SK-N-MC (cell line): ENCODE measurements at regions not wholly inside any gene's neighbourhood (a gene's known extent, or its start where the extent isn't known, plus 50 kb on each side); places are given as distances from the start of the nearest gene placed in this dataset.

Experiments used
- EZH2 ChIP-seq: fragments of 200-600 bp; sonication (generic); IDR thresholded peaks from one replicate; pipeline ENCODE4 v1.6.1; 2017; ENCODE audit warnings: antibody characterized with exemption
- FOXP2 ChIP-seq: optimal IDR thresholded peaks from 2 replicates; pipeline ENCODE3; 2011; ENCODE audit warnings: mild to moderate bottlenecking, moderate library complexity; ENCODE audit not compliant: insufficient read depth; ENCODE audit errors: extremely low read length, control extremely low read depth
- POLR2AphosphoS5 ChIP-seq: IDR thresholded peaks from 2 replicates; pipeline ENCODE4 v1.6.1; 2012; ENCODE audit warnings: mild to moderate bottlenecking, low read depth, low read length, borderline replicate concordance

DNA sequence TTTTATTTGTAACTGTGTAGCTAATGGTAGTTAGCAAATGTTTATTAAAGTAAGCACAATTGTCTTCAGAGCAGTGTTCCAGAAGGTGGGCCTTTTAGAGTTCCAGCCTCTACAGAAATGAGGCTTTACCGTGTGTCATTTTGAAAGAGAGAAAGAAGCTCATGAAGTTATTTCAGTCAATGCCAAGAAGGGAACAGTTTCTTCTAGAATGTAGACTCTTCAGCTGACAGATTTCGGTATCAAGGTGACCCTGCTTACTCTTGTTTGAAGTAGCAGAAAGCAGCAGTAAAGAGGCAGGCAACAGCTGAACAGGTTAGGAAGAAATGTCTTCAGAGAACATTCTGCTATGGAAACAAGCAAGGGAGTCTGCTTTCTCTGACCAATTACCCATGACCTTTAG, 93.6 kb downstream of the TASL start:
- TF ChIP-seq POLR2AphosphoS5 (no peak), EZH2 (no peak), FOXP2 (no peak)
